ENCODE measurements at regions not wholly inside any gene's neighbourhood (a gene's known extent, or its start where the extent isn't known, plus 50 kb on each side); places are given as distances from the start of the nearest gene placed in this dataset.
A peak's percentile ranks its signal among the peaks of the same experiment; 100 is the strongest.

- Mint-ChIP-seq H3K4me3 (no peak overlapping the region), H3K36me3 (ENCODE audit: low read depth) (no peaks in the 10 kb centered on the region), H3K27ac (ENCODE audit: unreplicated experiment) (no peak overlapping the region), H3K4me1 (no peaks in the 10 kb centered on the region), H3K9me3 (peaks cover 5% of the 10 kb centered on the region), H3K27me3 (ENCODE audit: low read depth) (no peaks in the 10 kb centered on the region)
- no peak for DNase-seq (ENCODE audit: low read depth, low spot score)
- TF ChIP-seq, protein P1, sequence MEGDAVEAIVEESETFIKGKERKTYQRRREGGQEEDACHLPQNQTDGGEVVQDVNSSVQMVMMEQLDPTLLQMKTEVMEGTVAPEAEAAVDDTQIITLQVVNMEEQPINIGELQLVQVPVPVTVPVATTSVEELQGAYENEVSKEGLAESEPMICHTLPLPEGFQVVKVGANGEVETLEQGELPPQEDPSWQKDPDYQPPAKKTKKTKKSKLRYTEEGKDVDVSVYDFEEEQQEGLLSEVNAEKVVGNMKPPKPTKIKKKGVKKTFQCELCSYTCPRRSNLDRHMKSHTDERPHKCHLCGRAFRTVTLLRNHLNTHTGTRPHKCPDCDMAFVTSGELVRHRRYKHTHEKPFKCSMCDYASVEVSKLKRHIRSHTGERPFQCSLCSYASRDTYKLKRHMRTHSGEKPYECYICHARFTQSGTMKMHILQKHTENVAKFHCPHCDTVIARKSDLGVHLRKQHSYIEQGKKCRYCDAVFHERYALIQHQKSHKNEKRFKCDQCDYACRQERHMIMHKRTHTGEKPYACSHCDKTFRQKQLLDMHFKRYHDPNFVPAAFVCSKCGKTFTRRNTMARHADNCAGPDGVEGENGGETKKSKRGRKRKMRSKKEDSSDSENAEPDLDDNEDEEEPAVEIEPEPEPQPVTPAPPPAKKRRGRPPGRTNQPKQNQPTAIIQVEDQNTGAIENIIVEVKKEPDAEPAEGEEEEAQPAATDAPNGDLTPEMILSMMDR (conservative IDR thresholded peaks at IDR 0.05), result no peak
Measured at GRCh38 chr9:25284365-25284764, 393.9 kb downstream of the TUSC1 start.

- H3K27me3 Mint-ChIP-seq (ENCODE audit: low read depth), result no peaks in the 10 kb centered on the region
- no peak overlapping the region for H3K4me3 Mint-ChIP-seq
Measured at GRCh38 chr9:25282946-25283345, 395.3 kb downstream of the TUSC1 start.

GRCh38 chr9:25261445-25261844 is 416.8 kb downstream of the TUSC1 start:
- Mint-ChIP-seq H3K4me1 (no peaks in the 10 kb centered on the region), H3K27ac (ENCODE audit: unreplicated experiment) (no peak overlapping the region)

More at GRCh38 chr9:25282946-25283345, 395.3 kb downstream of the TUSC1 start:
- no peaks in the 10 kb centered on the region for H3K4me1 Mint-ChIP-seq
- no peak overlapping the region for H3K27ac Mint-ChIP-seq (ENCODE audit: unreplicated experiment)
- H3K9me3 Mint-ChIP-seq, result no peaks in the 10 kb centered on the region
- TF ChIP-seq, protein P1 (conservative IDR thresholded peaks at IDR 0.05), result no peak
- no peaks in the 10 kb centered on the region for H3K36me3 Mint-ChIP-seq (ENCODE audit: low read depth)
- DNase-seq (ENCODE audit: low read depth, low spot score), result no peak

DNA sequence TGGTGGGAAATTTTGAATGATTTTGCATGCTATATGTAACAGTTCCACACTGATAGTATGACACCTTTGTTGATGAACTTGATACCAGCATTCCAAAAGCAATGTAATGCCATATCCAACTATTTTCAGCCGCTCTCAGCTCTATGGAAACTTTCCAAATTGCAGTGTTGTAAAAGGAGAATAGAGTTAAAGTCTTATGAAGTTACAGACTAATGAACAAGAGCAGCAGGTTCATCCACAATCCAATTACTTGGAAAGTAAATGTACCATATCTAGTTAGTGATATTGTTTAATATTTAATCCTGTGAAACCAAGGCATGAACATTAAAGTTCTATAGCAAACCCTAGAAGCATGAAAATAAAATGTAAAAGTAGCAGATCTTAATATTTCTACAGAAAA is 418.2 kb downstream of the TUSC1 start:
- no peak for DNase-seq (ENCODE audit: low read depth, low spot score)
- Mint-ChIP-seq H3K27ac (ENCODE audit: unreplicated experiment) (no peak overlapping the region), H3K4me1 (no peaks in the 10 kb centered on the region), H3K9me3 (peaks cover 4% of the 10 kb centered on the region), H3K4me3 (no peak overlapping the region), H3K36me3 (ENCODE audit: low read depth) (no peaks in the 10 kb centered on the region), H3K27me3 (ENCODE audit: low read depth) (no peaks in the 10 kb centered on the region)
- TF ChIP-seq, protein P1 (conservative IDR thresholded peaks at IDR 0.05), result no peak

More at GRCh38 chr9:25261445-25261844, 416.8 kb downstream of the TUSC1 start:
- Mint-ChIP-seq H3K9me3 (peaks cover 4% of the 10 kb centered on the region), H3K27me3 (ENCODE audit: low read depth) (no peaks in the 10 kb centered on the region), H3K4me3 (no peak overlapping the region), H3K36me3 (ENCODE audit: low read depth) (no peaks in the 10 kb centered on the region)
- DNase-seq (ENCODE audit: low read depth, low spot score), result no peak
- TF ChIP-seq, protein P1 (conservative IDR thresholded peaks at IDR 0.05), result peak; percentile 22

GRCh38 chr9:25255216-25255615 is 423.0 kb downstream of the TUSC1 start:
- H3K4me1 Mint-ChIP-seq, result peaks cover 8% of the 10 kb centered on the region
- DNase-seq (ENCODE audit: low read depth, low spot score), result no peak
- H3K27ac Mint-ChIP-seq (ENCODE audit: unreplicated experiment), result no peak overlapping the region
- TF ChIP-seq, protein P1 (conservative IDR thresholded peaks at IDR 0.05), result no peak
- no peak overlapping the region for H3K4me3 Mint-ChIP-seq
- H3K36me3 Mint-ChIP-seq (ENCODE audit: low read depth), result no peaks in the 10 kb centered on the region
- peaks cover 4% of the 10 kb centered on the region for H3K9me3 Mint-ChIP-seq
- H3K27me3 Mint-ChIP-seq (ENCODE audit: low read depth), result no peaks in the 10 kb centered on the region

- Mint-ChIP-seq H3K4me1 (peaks cover 8% of the 10 kb centered on the region), H3K27me3 (ENCODE audit: low read depth) (no peaks in the 10 kb centered on the region), H3K27ac (ENCODE audit: unreplicated experiment) (no peak overlapping the region), H3K9me3 (peaks cover 4% of the 10 kb centered on the region), H3K36me3 (ENCODE audit: low read depth) (no peaks in the 10 kb centered on the region), H3K4me3 (no peak overlapping the region)
- TF ChIP-seq, protein P1 (conservative IDR thresholded peaks at IDR 0.05), result no peak
- DNase-seq (ENCODE audit: low read depth, low spot score), result no peak
Measured at GRCh38 chr9:25254051-25254450, 424.2 kb downstream of the TUSC1 start.
